ENCODE measurements at regions not wholly inside any gene's neighbourhood (a gene's known extent, or its start where the extent isn't known, plus 50 kb on each side); places are given as distances from the start of the nearest gene placed in this dataset.

DNA sequence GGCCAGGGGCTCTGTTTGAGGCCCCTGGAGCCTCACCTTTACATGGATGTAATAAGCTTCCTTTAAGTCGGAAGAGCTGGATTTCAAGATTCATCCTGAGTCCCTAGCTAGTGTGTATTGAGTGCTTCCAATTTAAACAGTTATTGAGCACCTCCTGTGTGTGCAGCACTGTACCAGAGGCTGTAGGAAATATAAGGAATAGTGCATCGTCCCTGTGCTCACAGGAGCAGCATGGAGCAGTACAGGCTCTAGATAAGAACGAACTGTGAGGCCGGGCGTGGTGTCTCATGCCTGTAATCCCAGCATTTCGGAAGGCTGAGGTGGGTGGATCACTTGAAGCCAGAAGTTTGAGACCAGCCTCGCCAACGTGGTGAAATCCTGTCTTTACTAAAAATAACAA lies 65.8 kb upstream of the METAP2 start:
- TF ChIP-seq, protein P1, sequence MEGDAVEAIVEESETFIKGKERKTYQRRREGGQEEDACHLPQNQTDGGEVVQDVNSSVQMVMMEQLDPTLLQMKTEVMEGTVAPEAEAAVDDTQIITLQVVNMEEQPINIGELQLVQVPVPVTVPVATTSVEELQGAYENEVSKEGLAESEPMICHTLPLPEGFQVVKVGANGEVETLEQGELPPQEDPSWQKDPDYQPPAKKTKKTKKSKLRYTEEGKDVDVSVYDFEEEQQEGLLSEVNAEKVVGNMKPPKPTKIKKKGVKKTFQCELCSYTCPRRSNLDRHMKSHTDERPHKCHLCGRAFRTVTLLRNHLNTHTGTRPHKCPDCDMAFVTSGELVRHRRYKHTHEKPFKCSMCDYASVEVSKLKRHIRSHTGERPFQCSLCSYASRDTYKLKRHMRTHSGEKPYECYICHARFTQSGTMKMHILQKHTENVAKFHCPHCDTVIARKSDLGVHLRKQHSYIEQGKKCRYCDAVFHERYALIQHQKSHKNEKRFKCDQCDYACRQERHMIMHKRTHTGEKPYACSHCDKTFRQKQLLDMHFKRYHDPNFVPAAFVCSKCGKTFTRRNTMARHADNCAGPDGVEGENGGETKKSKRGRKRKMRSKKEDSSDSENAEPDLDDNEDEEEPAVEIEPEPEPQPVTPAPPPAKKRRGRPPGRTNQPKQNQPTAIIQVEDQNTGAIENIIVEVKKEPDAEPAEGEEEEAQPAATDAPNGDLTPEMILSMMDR (IDR thresholded peaks at IDR 0.05; ENCODE audit: low read length), result no peak
- TF ChIP-seq EZH2 (IDR thresholded peaks at IDR 0.05; ENCODE audit: borderline replicate concordance, low read length), result no peak

Data from OCI-LY1 (cell line).